ENCODE measurements at regions not wholly inside any gene's neighbourhood (a gene's known extent, or its start where the extent isn't known, plus 50 kb on each side); places are given as distances from the start of the nearest gene placed in this dataset.

GRCh38 chr2:221787561-221787960 is 215.5 kb upstream of the EPHA4 start:
- 49% methylated on average over 4 of the region's 4 CpGs for WGBS
- no peaks in the 10 kb centered on the region for H3K27me3 ChIP-seq (ENCODE audit: control insufficient read depth, insufficient read depth)
- peak in 1 of 2 donors; percentile 16 for ATAC-seq
- H3K27ac ChIP-seq (ENCODE audit: low read length): no peak overlapping the region
- no peak overlapping the region for H3K4me3 ChIP-seq (ENCODE audit: low read length)
- intact Hi-C loops (cut with DNase I): no loop called here
- no peaks in the 10 kb centered on the region for H3K9me3 ChIP-seq (ENCODE audit: control insufficient read depth, low read length)
- no peak for DNase-seq
- H3K4me1 ChIP-seq (ENCODE audit: control insufficient read depth, insufficient read depth, low read length): no peaks in the 10 kb centered on the region

GRCh38 chr2:221786297-221786926 is 214.3 kb upstream of the EPHA4 start:
- no peaks in the 10 kb centered on the region for H3K27me3 ChIP-seq (ENCODE audit: control insufficient read depth, insufficient read depth)
- ATAC-seq (peak in 1 of 2 donors; percentile 31), DNase-seq (no peak)
- no peaks in the 10 kb centered on the region for H3K9me3 ChIP-seq (ENCODE audit: control insufficient read depth, low read length)
- 70% methylated on average over 5 of the region's 5 CpGs for WGBS
- H3K4me1 ChIP-seq (ENCODE audit: control insufficient read depth, insufficient read depth, low read length): no peaks in the 10 kb centered on the region
- H3K27ac ChIP-seq (ENCODE audit: low read length): no peak overlapping the region
- H3K4me3 ChIP-seq (ENCODE audit: low read length): no peak overlapping the region
- intact Hi-C loops (cut with DNase I): no loop called here

- intact Hi-C loops (cut with DNase I): no loop called here
- ATAC-seq: no peak
Observed at GRCh38 chr2:221780281-221780688, 208.2 kb upstream of the EPHA4 start.

GRCh38 chr2:221779614-221780067 is 207.5 kb upstream of the EPHA4 start:
- no peaks in the 10 kb centered on the region for H3K4me1 ChIP-seq (ENCODE audit: control insufficient read depth, insufficient read depth, low read length)
- H3K9me3 ChIP-seq (ENCODE audit: control insufficient read depth, low read length): no peaks in the 10 kb centered on the region
- 52% methylated on average over 4 of the region's 4 CpGs for WGBS
- intact Hi-C loops (cut with DNase I): no loop called here
- DNase-seq: peak in 2 of 3 donors; percentile 22 to 26
- no peak overlapping the region for H3K4me3 ChIP-seq (ENCODE audit: low read length)
- peak; percentile 42 to 50 for ATAC-seq
- no peak overlapping the region for H3K27ac ChIP-seq (ENCODE audit: low read length)
- no peaks in the 10 kb centered on the region for H3K27me3 ChIP-seq (ENCODE audit: control insufficient read depth, insufficient read depth)

More at GRCh38 chr2:221780281-221780688, 208.2 kb upstream of the EPHA4 start:
- Histone ChIP-seq H3K4me1 (ENCODE audit: control insufficient read depth, insufficient read depth, low read length) (no peaks in the 10 kb centered on the region), H3K4me3 (ENCODE audit: low read length) (no peak overlapping the region), H3K27me3 (ENCODE audit: control insufficient read depth, insufficient read depth) (no peaks in the 10 kb centered on the region), H3K27ac (ENCODE audit: low read length) (no peak overlapping the region), H3K9me3 (ENCODE audit: control insufficient read depth, low read length) (no peaks in the 10 kb centered on the region)
- no peak for DNase-seq
- WGBS: 33% methylated on average over 1 of the region's 1 CpG

GRCh38 chr2:221778025-221778424 is 205.9 kb upstream of the EPHA4 start:
- ATAC-seq (no peak), DNase-seq (no peak)
- Histone ChIP-seq H3K27ac (ENCODE audit: low read length) (no peak overlapping the region), H3K4me1 (ENCODE audit: control insufficient read depth, insufficient read depth, low read length) (no peaks in the 10 kb centered on the region), H3K9me3 (ENCODE audit: control insufficient read depth, low read length) (no peaks in the 10 kb centered on the region), H3K27me3 (ENCODE audit: control insufficient read depth, insufficient read depth) (no peaks in the 10 kb centered on the region), H3K4me3 (ENCODE audit: low read length) (no peak overlapping the region)
- 77% methylated on average over 4 of the region's 4 CpGs for WGBS
- intact Hi-C loops (cut with DNase I): no loop called here

GRCh38 chr2:221777119-221777518 is 205.0 kb upstream of the EPHA4 start:
- Histone ChIP-seq H3K4me3 (ENCODE audit: low read length) (no peak overlapping the region), H3K9me3 (ENCODE audit: control insufficient read depth, low read length) (no peaks in the 10 kb centered on the region), H3K27ac (ENCODE audit: low read length) (no peak overlapping the region), H3K4me1 (ENCODE audit: control insufficient read depth, insufficient read depth, low read length) (no peaks in the 10 kb centered on the region), H3K27me3 (ENCODE audit: control insufficient read depth, insufficient read depth) (no peaks in the 10 kb centered on the region)
- WGBS: 49% methylated on average over 1 of the region's 1 CpG
- DNase-seq (no peak), ATAC-seq (no peak)
- intact Hi-C loops (cut with DNase I): no loop called here

GRCh38 chr2:221775096-221775495 is 203.0 kb upstream of the EPHA4 start:
- no peak overlapping the region for H3K27ac ChIP-seq (ENCODE audit: low read length)
- no peak for DNase-seq
- H3K27me3 ChIP-seq (ENCODE audit: control insufficient read depth, insufficient read depth): no peaks in the 10 kb centered on the region
- no peak overlapping the region for H3K4me3 ChIP-seq (ENCODE audit: low read length)
- no peaks in the 10 kb centered on the region for H3K4me1 ChIP-seq (ENCODE audit: control insufficient read depth, insufficient read depth, low read length)
- no peaks in the 10 kb centered on the region for H3K9me3 ChIP-seq (ENCODE audit: control insufficient read depth, low read length)
- no peak for ATAC-seq
- intact Hi-C loops (cut with DNase I): no loop called here
- 75% methylated on average over 12 of the region's 12 CpGs for WGBS

GRCh38 chr2:221774136-221774535 is 202.0 kb upstream of the EPHA4 start:
- WGBS: 83% methylated on average over 5 of the region's 5 CpGs
- Histone ChIP-seq H3K27me3 (ENCODE audit: control insufficient read depth, insufficient read depth) (no peaks in the 10 kb centered on the region), H3K27ac (ENCODE audit: low read length) (no peak overlapping the region), H3K9me3 (ENCODE audit: control insufficient read depth, low read length) (no peaks in the 10 kb centered on the region), H3K4me3 (ENCODE audit: low read length) (no peak overlapping the region), H3K4me1 (ENCODE audit: control insufficient read depth, insufficient read depth, low read length) (no peaks in the 10 kb centered on the region)
- intact Hi-C loops (cut with DNase I): no loop called here
- ATAC-seq (no peak), DNase-seq (no peak)

- intact Hi-C loops (cut with DNase I): no loop called here
- 95% methylated on average over 1 of the region's 1 CpG for WGBS
- no peak for ATAC-seq
Observed at GRCh38 chr2:221771297-221771696, 199.2 kb upstream of the EPHA4 start.

GRCh38 chr2:221767106-221768012 is 195.3 kb upstream of the EPHA4 start:
- H3K27me3 ChIP-seq (ENCODE audit: control insufficient read depth, insufficient read depth): no peaks in the 10 kb centered on the region
- no peaks in the 10 kb centered on the region for H3K9me3 ChIP-seq (ENCODE audit: control insufficient read depth, low read length)
- H3K27ac ChIP-seq (ENCODE audit: low read length): no peak overlapping the region
- DNase-seq (no peak), ATAC-seq (no peak)
- no peak overlapping the region for H3K4me3 ChIP-seq (ENCODE audit: low read length)
- intact Hi-C loops (cut with DNase I): no loop called here
- H3K4me1 ChIP-seq (ENCODE audit: control insufficient read depth, insufficient read depth, low read length): no peaks in the 10 kb centered on the region
- 47% methylated on average over 9 of the region's 9 CpGs for WGBS

More at GRCh38 chr2:221771297-221771696, 199.2 kb upstream of the EPHA4 start:
- no peak for DNase-seq
- H3K9me3 ChIP-seq (ENCODE audit: control insufficient read depth, low read length): no peaks in the 10 kb centered on the region
- no peak overlapping the region for H3K27ac ChIP-seq (ENCODE audit: low read length)
- no peaks in the 10 kb centered on the region for H3K27me3 ChIP-seq (ENCODE audit: control insufficient read depth, insufficient read depth)
- no peaks in the 10 kb centered on the region for H3K4me1 ChIP-seq (ENCODE audit: control insufficient read depth, insufficient read depth, low read length)
- H3K4me3 ChIP-seq (ENCODE audit: low read length): no peak overlapping the region

- 38% methylated on average over 1 of the region's 1 CpG for WGBS
- ATAC-seq: no peak
- no peak overlapping the region for H3K27ac ChIP-seq (ENCODE audit: low read length)
- no peak overlapping the region for H3K4me3 ChIP-seq (ENCODE audit: low read length)
- H3K27me3 ChIP-seq (ENCODE audit: control insufficient read depth, insufficient read depth): no peaks in the 10 kb centered on the region
- no peaks in the 10 kb centered on the region for H3K4me1 ChIP-seq (ENCODE audit: control insufficient read depth, insufficient read depth, low read length)
- no peaks in the 10 kb centered on the region for H3K9me3 ChIP-seq (ENCODE audit: control insufficient read depth, low read length)
- intact Hi-C loops (cut with DNase I): no loop called here
- no peak for DNase-seq
Observed at GRCh38 chr2:221762496-221762895, 190.4 kb upstream of the EPHA4 start.

Measured in right cardiac atrium (tissue), 5 donors.